ENCODE measurements at regions not wholly inside any gene's neighbourhood (a gene's known extent, or its start where the extent isn't known, plus 50 kb on each side); places are given as distances from the start of the nearest gene placed in this dataset.
"Not testable (repeated sequence)": the region's sequence is repeated elsewhere in the genome, so short reads cannot be mapped to it uniquely, and the experiment has no call there.

DNA sequence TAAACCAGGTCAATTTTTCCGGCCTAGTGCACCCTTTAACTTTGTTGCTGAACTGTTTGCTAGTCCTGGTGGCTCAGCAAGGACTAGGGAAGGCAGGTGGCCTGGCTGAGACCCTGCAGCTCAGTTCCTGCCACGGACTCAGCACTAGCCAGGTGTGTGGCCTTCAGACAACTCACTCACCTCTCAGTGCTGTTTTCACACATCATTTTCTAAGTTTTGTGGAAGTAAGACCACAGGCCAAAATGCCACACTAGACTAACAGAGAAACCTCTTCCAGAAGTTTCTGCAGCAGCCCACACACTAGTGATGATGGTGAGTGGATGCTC, 65.9 kb upstream of the SLC1A4 start:
- ChIA-PET CTCF (interaction anchor here (0.7 to 3.0 kb wide), 4 partner anchors 16 to 264 kb away, joined by 3 to 12 read pairs (median 4); no protein-coding TSS in a partner anchor), POLR2A (no interaction called here)
- Histone ChIP-seq H3K4me2 (no peak overlapping the region), H2AFZ (ENCODE audit: low read depth) (no peak overlapping the region), H3K27ac (ENCODE audit: low read depth in 2 of 2, low read length in 1 of 2) (no peak overlapping the region), H3K4me1 (ENCODE audit: control insufficient read depth in 1 of 2, insufficient read depth in 2 of 2, low read depth in 1 of 2, low read length in 1 of 2) (no peaks in the 10 kb centered on the region), H3K9me2 (no peaks in the 10 kb centered on the region), H3K36me3 (replicated peaks in 1 of 2; ENCODE audit: control insufficient read depth in 1 of 2, insufficient read depth in 2 of 2, low read length in 1 of 2) (no peaks in the 10 kb centered on the region), H3K4me3 (ENCODE audit: low read depth in 2 of 2, low read length in 1 of 2) (no peak overlapping the region), H3K9ac (no peak overlapping the region), H3K27me3 (ENCODE audit: insufficient read depth) (no peaks in the 10 kb centered on the region; the same call in 1 of the 2 replicates), H3K9me3 (no peaks in the 10 kb centered on the region), H4K20me1 (ENCODE audit: insufficient read depth) (no peaks in the 10 kb centered on the region), H3K79me2 (ENCODE audit: insufficient read depth) (no peaks in the 10 kb centered on the region), H3F3A (replicated peaks; ENCODE audit: insufficient read depth) (no peaks in the 10 kb centered on the region)
- WGBS (ENCODE audit: low lambda C conversion rate) = 55% methylated on average over 2 of the region's 2 CpGs
- TF ChIP-seq MXI1 (IDR thresholded peaks at IDR 0.05; ENCODE audit: low read depth, low read length) (no peak), TAF1 (IDR thresholded peaks at IDR 0.05; ENCODE audit: borderline replicate concordance, low read depth, low read length) (no peak), ELF1 (IDR thresholded peaks at IDR 0.05) (no peak), JUND (IDR thresholded peaks at IDR 0.05) (no peak), YY1 (IDR thresholded peaks at IDR 0.05; ENCODE audit: low read depth) (no peak), POLR2AphosphoS5 (IDR thresholded peaks at IDR 0.05; ENCODE audit: low read depth, low read length) (no peak), TCF12 (IDR thresholded peaks at IDR 0.05) (no peak), GATA2 (CRISPR knock-in tag; IDR thresholded peaks at IDR 0.05) (no peak)
- no peak for DNase-seq

DNA sequence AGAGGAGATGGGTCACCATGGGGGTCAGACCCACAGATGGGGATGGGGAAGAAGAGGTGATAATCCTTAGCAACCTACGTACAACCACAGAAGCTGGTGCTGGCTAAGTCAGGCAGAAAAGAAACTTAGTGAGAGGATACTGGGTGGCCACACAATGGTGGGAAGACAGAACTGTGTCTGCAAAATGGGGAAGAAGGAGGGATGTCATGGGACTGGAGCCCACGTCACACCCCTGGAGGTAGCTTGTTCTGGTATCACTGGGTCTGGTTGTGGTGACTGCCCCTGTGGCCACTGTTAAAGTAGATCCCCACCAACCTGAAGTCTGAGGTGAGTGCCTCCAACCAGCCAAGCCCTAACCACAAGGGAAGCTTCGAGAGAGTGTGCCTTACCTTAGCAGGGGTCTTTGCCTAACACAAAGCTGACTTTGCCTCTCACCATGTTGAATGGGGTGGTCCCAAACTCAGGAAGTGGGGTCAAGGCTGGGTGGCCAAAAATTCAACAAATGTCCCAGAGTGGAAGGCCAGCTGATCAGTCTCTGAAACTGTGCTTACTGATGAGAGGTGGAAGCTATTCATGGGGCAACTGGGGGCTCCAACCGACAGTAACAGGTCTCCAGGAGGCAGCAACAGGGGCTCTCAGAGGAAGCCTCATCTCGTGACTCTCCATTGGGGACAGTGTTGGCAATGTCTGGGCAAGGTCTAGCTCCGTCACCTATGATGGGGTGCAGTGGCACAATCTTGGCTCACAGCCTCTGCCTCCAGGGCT, 64.8 kb upstream of the SLC1A4 start:
- no peaks in the 10 kb centered on the region for H3K9me2 ChIP-seq
- no peak for TF ChIP-seq TCF12 (IDR thresholded peaks at IDR 0.05)
- TF ChIP-seq YY1 (IDR thresholded peaks at IDR 0.05; ENCODE audit: low read depth) = no peak
- H3K9ac ChIP-seq = no peak overlapping the region
- POLR2A ChIA-PET = no interaction called here
- H3K4me3 ChIP-seq (ENCODE audit: low read depth in 2 of 2, low read length in 1 of 2) = no peak overlapping the region
- H3K27me3 ChIP-seq (ENCODE audit: insufficient read depth) = no peaks in the 10 kb centered on the region; the same call in 1 of the 2 replicates
- CTCF ChIA-PET = interaction anchor here (1.2 to 3.0 kb wide), 2 partner anchors 8 to 116 kb away, joined by 4 to 12 read pairs; no protein-coding TSS in a partner anchor
- DNase-seq = no peak
- 38% methylated on average over 5 of the region's 6 CpGs for WGBS (ENCODE audit: low lambda C conversion rate)
- H3K36me3 ChIP-seq (replicated peaks in 1 of 2; ENCODE audit: control insufficient read depth in 1 of 2, insufficient read depth in 2 of 2, low read length in 1 of 2) = no peaks in the 10 kb centered on the region
- no peak overlapping the region for H3K27ac ChIP-seq (ENCODE audit: low read depth in 2 of 2, low read length in 1 of 2)
- no peak overlapping the region for H3K4me2 ChIP-seq
- H4K20me1 ChIP-seq (ENCODE audit: insufficient read depth) = no peaks in the 10 kb centered on the region
- no peaks in the 10 kb centered on the region for H3K4me1 ChIP-seq (ENCODE audit: control insufficient read depth in 1 of 2, insufficient read depth in 2 of 2, low read depth in 1 of 2, low read length in 1 of 2)
- H2AFZ ChIP-seq (ENCODE audit: low read depth) = no peak overlapping the region
- H3F3A ChIP-seq (replicated peaks; ENCODE audit: insufficient read depth) = no peaks in the 10 kb centered on the region
- no peaks in the 10 kb centered on the region for H3K9me3 ChIP-seq
- no peaks in the 10 kb centered on the region for H3K79me2 ChIP-seq (ENCODE audit: insufficient read depth)

DNA sequence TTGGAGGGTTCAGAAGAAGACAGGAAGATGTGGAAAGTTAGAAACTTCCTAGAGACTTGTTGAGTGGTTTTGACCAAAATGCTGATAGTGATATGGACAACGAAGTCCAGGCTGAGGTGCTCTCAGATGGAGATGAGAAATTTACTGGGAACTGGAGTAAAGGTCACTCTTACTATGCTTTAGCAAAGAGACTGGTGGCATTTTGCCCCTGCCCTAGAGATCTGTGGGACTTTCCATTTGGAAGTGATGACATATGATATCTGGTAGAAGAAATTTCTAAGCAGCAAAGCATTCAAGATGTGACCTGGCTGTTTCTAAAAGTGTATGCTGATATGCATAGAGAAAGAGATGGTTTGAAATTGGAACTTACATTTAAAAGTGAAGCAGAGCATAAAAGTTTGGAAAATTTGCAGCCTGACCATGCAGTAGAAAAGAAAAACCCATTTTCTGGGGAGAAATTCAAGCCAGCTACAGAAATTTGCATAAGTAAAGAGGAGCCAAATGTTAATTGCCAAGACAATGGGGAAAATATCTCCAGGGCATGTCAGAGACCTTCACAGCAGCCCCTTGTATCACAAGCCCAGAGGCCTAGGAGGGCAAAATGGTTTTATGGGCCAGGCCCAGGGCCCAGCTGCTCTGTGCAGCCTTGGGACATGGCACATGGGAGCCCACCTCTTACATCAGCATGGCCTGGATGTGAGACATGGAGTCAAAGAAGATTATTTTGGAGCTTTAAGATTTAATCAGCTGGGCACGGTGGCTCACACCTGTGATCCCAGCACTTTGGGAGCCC, 63.1 kb upstream of the SLC1A4 start:
- H2AFZ ChIP-seq (ENCODE audit: low read depth); H4K20me1 ChIP-seq (ENCODE audit: insufficient read depth); H3K27me3 ChIP-seq (ENCODE audit: insufficient read depth); H3K27ac ChIP-seq (ENCODE audit: low read depth in 2 of 2, low read length in 1 of 2); H3K9ac ChIP-seq; H3F3A ChIP-seq (replicated peaks; ENCODE audit: insufficient read depth); POLR2A ChIA-PET; H3K36me3 ChIP-seq (replicated peaks in 1 of 2; ENCODE audit: control insufficient read depth in 1 of 2, insufficient read depth in 2 of 2, low read length in 1 of 2); H3K4me1 ChIP-seq (ENCODE audit: control insufficient read depth in 1 of 2, insufficient read depth in 2 of 2, low read depth in 1 of 2, low read length in 1 of 2); DNase-seq; H3K4me2 ChIP-seq; H3K4me3 ChIP-seq (ENCODE audit: low read depth in 2 of 2, low read length in 1 of 2); H3K79me2 ChIP-seq (ENCODE audit: insufficient read depth); H3K9me2 ChIP-seq; H3K9me3 ChIP-seq: not testable (repeated sequence)
- CTCF ChIA-PET = interaction anchor here (1.0 to 1.2 kb wide), 2 partner anchors 8 to 262 kb away, joined by 3 read pairs; no protein-coding TSS in a partner anchor
- WGBS (ENCODE audit: low lambda C conversion rate) = 43% methylated on average over 2 of the region's 2 CpGs
